Epithelial cell of esophagus (primary cell): ENCODE measurements at regions not wholly inside any gene's neighbourhood (a gene's known extent, or its start where the extent isn't known, plus 50 kb on each side); places are given as distances from the start of the nearest gene placed in this dataset.

Experiments
- DNase-seq: peaks from one replicate; pipeline ENCODE4 v3.0.0; 2010; ENCODE audit warnings: low read depth
- H3K4me3 ChIP-seq: 2 replicates; pipeline ENCODE4 v1.5.1; 2011; ENCODE audit warnings: mild to moderate bottlenecking, low read length, control low read depth
- TF ChIP-seq, protein P1 (sequence below): IDR thresholded peaks from 2 replicates; pipeline ENCODE4 v1.5.1; 2011; ENCODE audit warnings: low read depth, mild to moderate bottlenecking, low read length, control low read depth, inconsistent platforms; ENCODE audit not compliant: insufficient read depth; ENCODE audit errors: missing control alignments

GRCh38 chr11:39690856-39691255 is 1768.6 kb downstream of the LRRC4C start:
- TF ChIP-seq, protein P1, sequence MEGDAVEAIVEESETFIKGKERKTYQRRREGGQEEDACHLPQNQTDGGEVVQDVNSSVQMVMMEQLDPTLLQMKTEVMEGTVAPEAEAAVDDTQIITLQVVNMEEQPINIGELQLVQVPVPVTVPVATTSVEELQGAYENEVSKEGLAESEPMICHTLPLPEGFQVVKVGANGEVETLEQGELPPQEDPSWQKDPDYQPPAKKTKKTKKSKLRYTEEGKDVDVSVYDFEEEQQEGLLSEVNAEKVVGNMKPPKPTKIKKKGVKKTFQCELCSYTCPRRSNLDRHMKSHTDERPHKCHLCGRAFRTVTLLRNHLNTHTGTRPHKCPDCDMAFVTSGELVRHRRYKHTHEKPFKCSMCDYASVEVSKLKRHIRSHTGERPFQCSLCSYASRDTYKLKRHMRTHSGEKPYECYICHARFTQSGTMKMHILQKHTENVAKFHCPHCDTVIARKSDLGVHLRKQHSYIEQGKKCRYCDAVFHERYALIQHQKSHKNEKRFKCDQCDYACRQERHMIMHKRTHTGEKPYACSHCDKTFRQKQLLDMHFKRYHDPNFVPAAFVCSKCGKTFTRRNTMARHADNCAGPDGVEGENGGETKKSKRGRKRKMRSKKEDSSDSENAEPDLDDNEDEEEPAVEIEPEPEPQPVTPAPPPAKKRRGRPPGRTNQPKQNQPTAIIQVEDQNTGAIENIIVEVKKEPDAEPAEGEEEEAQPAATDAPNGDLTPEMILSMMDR = no peak
- H3K4me3 ChIP-seq = no peak overlapping the region
- no peak for DNase-seq

GRCh38 chr11:39683951-39684554 is 1775.4 kb downstream of the LRRC4C start:
- TF ChIP-seq, protein P1 = no peak
- H3K4me3 ChIP-seq = no peak overlapping the region
- no peak for DNase-seq

DNA sequence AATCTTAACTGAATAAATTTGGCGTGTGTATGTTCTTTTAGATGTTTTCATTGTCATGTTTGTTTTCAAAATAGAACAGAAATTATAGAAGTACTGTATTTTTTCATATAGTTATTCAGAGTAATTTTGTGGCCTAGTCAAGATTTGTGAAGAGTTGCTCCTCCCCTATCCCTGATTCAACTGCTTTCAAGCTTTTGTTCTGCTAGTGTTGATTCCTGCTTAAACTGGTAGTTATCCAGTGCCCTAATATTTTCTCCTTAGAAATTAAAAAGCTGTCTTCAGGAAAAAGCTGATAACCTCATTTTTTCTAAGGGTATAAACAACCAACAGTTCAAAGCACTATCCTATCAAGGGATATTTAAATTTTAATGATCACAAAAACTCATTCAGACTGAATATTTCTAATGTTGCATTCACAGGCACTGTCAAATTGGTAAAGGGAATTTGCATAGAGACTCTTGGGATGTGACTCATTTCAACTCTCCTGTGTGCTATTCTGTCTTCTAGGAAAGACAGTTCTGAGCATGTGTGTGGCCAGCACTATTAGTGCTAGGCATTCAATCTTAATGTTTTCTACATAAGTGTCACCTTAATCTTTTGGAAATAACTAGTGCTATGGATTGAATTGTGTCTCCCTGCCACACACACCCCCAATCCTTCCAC is 1776.0 kb downstream of the LRRC4C start:
- no peak overlapping the region for H3K4me3 ChIP-seq
- TF ChIP-seq, protein P1 = no peak
- DNase-seq = no peak

DNA sequence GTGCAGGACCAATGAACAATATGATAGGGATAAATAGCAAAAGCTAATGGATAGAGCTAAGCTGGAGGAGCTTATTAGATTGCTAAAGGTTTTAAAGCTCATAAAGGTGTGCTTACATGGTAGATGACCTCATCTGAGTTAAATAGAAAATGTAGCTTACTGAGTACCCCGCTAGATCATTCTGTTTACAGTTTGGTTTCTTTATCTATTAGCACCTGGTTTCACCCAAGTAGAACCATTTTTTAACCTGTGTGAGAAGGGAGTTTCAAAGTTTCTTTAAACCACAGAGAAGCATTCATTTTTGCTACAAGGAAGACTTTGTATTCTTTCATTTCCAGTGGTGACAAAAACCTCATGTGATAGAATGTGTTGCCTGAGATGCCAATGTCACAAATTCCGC is 1778.0 kb downstream of the LRRC4C start:
- no peak overlapping the region for H3K4me3 ChIP-seq
- TF ChIP-seq, protein P1 = no peak
- DNase-seq = no peak

- DNase-seq = no peak
- TF ChIP-seq, protein P1 = no peak
- no peak overlapping the region for H3K4me3 ChIP-seq
Measured at GRCh38 chr11:39678996-39679395, 1780.5 kb downstream of the LRRC4C start.

- no peak overlapping the region for H3K4me3 ChIP-seq
- DNase-seq = no peak
- TF ChIP-seq, protein P1 = no peak
Measured at GRCh38 chr11:39675171-39675570, 1784.3 kb downstream of the LRRC4C start.

GRCh38 chr11:39674761-39675160 is 1784.7 kb downstream of the LRRC4C start:
- no peak overlapping the region for H3K4me3 ChIP-seq
- DNase-seq = no peak
- TF ChIP-seq, protein P1 = no peak
